AG04449 (cell line): ENCODE measurements at regions not wholly inside any gene's neighbourhood (a gene's known extent, or its start where the extent isn't known, plus 50 kb on each side); places are given as distances from the start of the nearest gene placed in this dataset.

Source experiments
- CTCF ChIA-PET: fragments of 350-600 bp; formaldehyde crosslinking; extraction: SDS; loops from one replicate; lab custom pipeline; 2021; ENCODE audit warnings: antibody characterized with exemption; lab: Yijun Ruan, JAX
- POLR2A ChIA-PET: fragments of 400-600, 350-600 bp; formaldehyde crosslinking; extraction: SDS; loops from one replicate; lab custom pipeline; 2020; ENCODE audit warnings: antibody characterized with exemption, inconsistent platforms; lab: Yijun Ruan, JAX
- DNase-seq: peaks from one replicate; pipeline ENCODE4 v3.0.0-alpha.2; 2010; ENCODE audit warnings: low read depth, low spot score
- H3K4me3 ChIP-seq: 2 replicates; pipeline ENCODE4 v1.5.1; 2011; ENCODE audit warnings: low read depth, mild to moderate bottlenecking, control low read depth, low read length
- CTCF ChIP-seq: IDR thresholded peaks from one replicate; pipeline ENCODE4 v1.5.1; 2011; ENCODE audit warnings: mild to moderate bottlenecking, moderate library complexity, low read length, control low read depth, inconsistent platforms; ENCODE audit not compliant: insufficient read depth; ENCODE audit errors: missing control alignments

GRCh38 chr9:92187989-92188714 lies 72.9 kb upstream of the SPTLC1 start:
- TF ChIP-seq CTCF: no peak
- ChIA-PET POLR2A (no interaction called here), CTCF (interaction anchor here (1.3 kb wide), 1 partner anchor 13 kb away, joined by 4 read pairs; no protein-coding TSS in a partner anchor)
- H3K4me3 ChIP-seq: no peak overlapping the region
- DNase-seq: no peak

- no peak for DNase-seq
- CTCF ChIA-PET: interaction anchor here (0.8 to 1.3 kb wide), 2 partner anchors 8 to 12 kb away, joined by 3 to 4 read pairs; no protein-coding TSS in a partner anchor
- POLR2A ChIA-PET: no interaction called here
- H3K4me3 ChIP-seq: no peak overlapping the region
- no peak for TF ChIP-seq CTCF
Observed at GRCh38 chr9:92187390-92187789, 72.2 kb upstream of the SPTLC1 start.

- ChIA-PET CTCF (interaction anchor here (1.3 kb wide), 1 partner anchor 11 kb away, joined by 4 read pairs; no protein-coding TSS in a partner anchor), POLR2A (no interaction called here)
- H3K4me3 ChIP-seq: no peak overlapping the region
- DNase-seq: no peak
- no peak for TF ChIP-seq CTCF
Observed at GRCh38 chr9:92186631-92187030, 71.4 kb upstream of the SPTLC1 start.

GRCh38 chr9:92185681-92186080 lies 70.5 kb upstream of the SPTLC1 start:
- CTCF ChIA-PET: no interaction called here
- POLR2A ChIA-PET: no interaction called here
- DNase-seq: no peak

GRCh38 chr9:92185096-92185495 lies 69.9 kb upstream of the SPTLC1 start:
- ChIA-PET CTCF (no interaction called here), POLR2A (no interaction called here)
- TF ChIP-seq CTCF: no peak
- no peak overlapping the region for H3K4me3 ChIP-seq
- no peak for DNase-seq

More at GRCh38 chr9:92185681-92186080, 70.5 kb upstream of the SPTLC1 start:
- H3K4me3 ChIP-seq: no peak overlapping the region
- no peak for TF ChIP-seq CTCF

GRCh38 chr9:92184041-92184564 lies 68.9 kb upstream of the SPTLC1 start:
- H3K4me3 ChIP-seq: no peak overlapping the region
- ChIA-PET CTCF (interaction anchor here (3.8 kb wide), 1 partner anchor 44 kb away, joined by 21 read pairs; no protein-coding TSS in a partner anchor), POLR2A (no interaction called here)
- no peak for DNase-seq
- TF ChIP-seq CTCF: no peak
